ENCODE measurements at regions not wholly inside any gene's neighbourhood (a gene's known extent, or its start where the extent isn't known, plus 50 kb on each side); places are given as distances from the start of the nearest gene placed in this dataset.

- TF ChIP-seq POLR2A (IDR thresholded peaks at IDR 0.05), result no peak
- no peak for TF ChIP-seq CTCF (IDR thresholded peaks at IDR 0.05)
- Histone ChIP-seq H3K9me3 (no peaks in the 10 kb centered on the region), H3K36me3 (no peaks in the 10 kb centered on the region), H3K4me3 (replicated peaks in 1 of 3) (no peak overlapping the region), H3K27ac (peak overlapping the region; percentile 71 to 80 (median 75)), H3K27me3 (no peaks in the 10 kb centered on the region), H3K4me1 (peaks cover 6 to 20% of the 10 kb centered on the region in 2 donors)
- DNase-seq, result peak; percentile 78 to 89
- WGBS, 2 donors, result 9 to 15% methylated on average over 11 of the region's 11 CpGs
- intact Hi-C loops (cut with DNase I), result no loop called here
These were observed 105.2 kb upstream of the CDKN3 start for GRCh38 chr14:54291491-54292191.

DNA sequence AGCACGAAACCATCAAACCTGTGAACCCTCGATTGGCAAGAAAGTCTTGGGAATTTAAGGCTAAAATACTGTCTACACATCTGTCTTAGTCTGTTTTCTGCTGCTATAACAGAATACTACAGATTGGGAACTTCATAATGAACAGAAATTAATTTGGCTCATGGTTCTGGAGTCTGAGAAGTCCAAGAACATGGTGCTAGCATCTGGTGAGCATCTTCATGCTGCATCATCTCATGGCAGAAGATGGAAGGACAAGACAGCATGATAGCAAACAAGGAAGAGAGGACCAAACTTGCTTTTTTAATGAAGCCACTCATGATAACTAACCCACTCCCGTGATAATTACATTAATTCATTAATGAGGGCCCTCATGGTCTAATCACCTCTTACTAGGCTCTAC is 102.0 kb upstream of the CDKN3 start:
- H3K27ac ChIP-seq, result no peak overlapping the region
- H3K27me3 ChIP-seq, result no peaks in the 10 kb centered on the region
- intact Hi-C loops (cut with DNase I), result no loop called here
- TF ChIP-seq POLR2A (IDR thresholded peaks at IDR 0.05), result no peak
- TF ChIP-seq CTCF (IDR thresholded peaks at IDR 0.05), result no peak
- no peaks in the 10 kb centered on the region for H3K9me3 ChIP-seq
- H3K4me1 ChIP-seq, result peaks cover 6 to 30% of the 10 kb centered on the region in 2 donors
- H3K36me3 ChIP-seq, result no peaks in the 10 kb centered on the region
- DNase-seq, result no peak
- 91 to 100% methylated on average over 3 of the region's 3 CpGs for WGBS, 2 donors
- no peak overlapping the region for H3K4me3 ChIP-seq (replicated peaks in 1 of 3)

DNA sequence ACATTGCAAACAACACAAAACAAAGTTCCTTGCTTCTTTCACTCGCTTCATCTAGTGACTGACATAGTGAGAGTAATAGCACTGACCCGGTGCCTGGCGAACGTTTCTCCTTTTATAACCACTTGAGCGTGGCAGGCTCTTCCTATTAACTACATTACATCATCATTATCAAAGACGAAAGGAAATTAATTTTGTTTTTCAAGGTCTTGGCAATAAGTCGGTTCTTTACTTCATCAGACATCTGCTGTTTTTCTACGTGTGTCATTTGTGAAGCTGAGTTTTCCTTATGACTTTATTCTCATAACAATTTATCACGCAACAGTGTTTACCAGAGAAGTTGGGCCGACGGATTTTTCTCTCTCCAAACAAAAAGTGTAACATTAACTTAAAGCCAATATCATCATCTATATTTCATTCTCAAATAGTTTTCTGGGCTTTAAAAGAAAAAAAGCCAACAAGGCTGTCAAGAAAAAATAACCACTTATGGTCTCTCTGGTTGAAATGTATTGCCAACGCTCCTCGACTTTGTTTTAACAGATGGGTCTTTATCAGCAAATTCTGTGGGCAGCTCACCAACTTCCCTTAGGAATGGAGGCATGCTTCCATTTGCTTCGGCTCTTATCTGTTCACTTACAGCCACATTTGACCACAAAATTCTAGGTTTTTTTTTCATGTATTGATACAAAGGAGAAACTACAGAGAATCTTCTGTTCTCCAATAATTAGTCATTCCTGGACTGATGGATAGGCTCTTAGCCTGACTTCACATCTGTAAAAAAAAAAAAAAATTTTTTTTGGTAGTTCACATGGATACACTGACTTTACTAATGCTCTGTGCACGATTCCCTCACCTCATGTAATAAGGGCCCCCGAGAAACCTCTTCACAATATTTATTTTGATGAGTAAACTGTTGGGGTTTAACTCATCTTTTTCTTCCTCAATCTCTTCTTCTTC is 97.1 kb upstream of the CDKN3 start:
- intact Hi-C loops (cut with DNase I), result no loop called here

GRCh38 chr14:54300881-54301280 is 95.9 kb upstream of the CDKN3 start:
- H3K4me1 ChIP-seq, result peaks cover 17 to 33% of the 10 kb centered on the region in 2 donors

More for the DNA sequence above, 97.1 kb upstream of the CDKN3 start:
- 40 to 41% methylated on average over 16 of the region's 16 CpGs for WGBS, 2 donors
- peak; percentile 48 to 68 for DNase-seq
- no peak for TF ChIP-seq POLR2A (IDR thresholded peaks at IDR 0.05)
- TF ChIP-seq CTCF (IDR thresholded peaks at IDR 0.05), result no peak
- H3K36me3 ChIP-seq, result no peaks in the 10 kb centered on the region
- no peaks in the 10 kb centered on the region for H3K9me3 ChIP-seq
- H3K4me1 ChIP-seq, result peaks cover 11 to 26% of the 10 kb centered on the region in 2 donors
- no peaks in the 10 kb centered on the region for H3K27me3 ChIP-seq
- no peak overlapping the region for H3K4me3 ChIP-seq (replicated peaks in 1 of 3)
- H3K27ac ChIP-seq, result peak overlapping the region; percentile 29 to 51 (median 37)

More at GRCh38 chr14:54300881-54301280, 95.9 kb upstream of the CDKN3 start:
- Histone ChIP-seq H3K4me3 (replicated peaks in 1 of 3) (no peak overlapping the region), H3K27ac (peak overlapping the region; percentile 29 to 51 (median 37)), H3K9me3 (no peaks in the 10 kb centered on the region), H3K36me3 (no peaks in the 10 kb centered on the region), H3K27me3 (no peaks in the 10 kb centered on the region)
- DNase-seq, result peak; percentile 57 to 72
- TF ChIP-seq POLR2A (IDR thresholded peaks at IDR 0.05), result no peak
- TF ChIP-seq CTCF (IDR thresholded peaks at IDR 0.05), result no peak
- 33 to 34% methylated on average over 1 to 2 of the region's 2 CpGs for WGBS, 2 donors
- intact Hi-C loops (cut with DNase I), result no loop called here
